IPS DF 6.9 (cell line): ENCODE measurements at regions not wholly inside any gene's neighbourhood (a gene's known extent, or its start where the extent isn't known, plus 50 kb on each side); places are given as distances from the start of the nearest gene placed in this dataset.

Experiments used
- DNase-seq: peaks from one replicate; pipeline ENCODE4 v3.0.0-alpha.2; 2013; ENCODE audit warnings: low read depth, low spot score
- H3K27ac ChIP-seq: one replicate; pipeline ENCODE4 v1.5.1; 2013; ENCODE audit warnings: low read length, control low read depth
- H3K27me3 ChIP-seq: 2 replicates; pipeline ENCODE4 v1.6.1; 2013; ENCODE audit warnings: mild to moderate bottlenecking, low read length; ENCODE audit not compliant: control insufficient read depth, insufficient read depth
- H3K36me3 ChIP-seq: 2 replicates; pipeline ENCODE4 v1.6.1; 2013; ENCODE audit warnings: low read length; ENCODE audit not compliant: control insufficient read depth, insufficient read depth
- H3K4me1 ChIP-seq: 2 replicates; pipeline ENCODE4 v1.6.1; 2013; ENCODE audit warnings: low read length; ENCODE audit not compliant: control insufficient read depth, insufficient read depth
- H3K4me3 ChIP-seq: 2 replicates; pipeline ENCODE4 v1.5.1; 2013; ENCODE audit warnings: mild to moderate bottlenecking, low read length
- H3K9me3 ChIP-seq: 2 replicates; pipeline ENCODE4 v1.6.1; 2013; ENCODE audit warnings: low read length, inconsistent platforms; ENCODE audit not compliant: control insufficient read depth, insufficient read depth
- WGBS: extraction: QIAGEN DNeasy Blood & Tissue Kit; methylation state at CpG from one replicate; pipeline ENCODE4 v1.1.7; 2013; ENCODE audit warnings: mixed read lengths, missing lambda C conversion rate; ENCODE audit not compliant: insufficient read length, insufficient coverage; 5-methylcytosine and 5-hydroxymethylcytosine counted together

DNA sequence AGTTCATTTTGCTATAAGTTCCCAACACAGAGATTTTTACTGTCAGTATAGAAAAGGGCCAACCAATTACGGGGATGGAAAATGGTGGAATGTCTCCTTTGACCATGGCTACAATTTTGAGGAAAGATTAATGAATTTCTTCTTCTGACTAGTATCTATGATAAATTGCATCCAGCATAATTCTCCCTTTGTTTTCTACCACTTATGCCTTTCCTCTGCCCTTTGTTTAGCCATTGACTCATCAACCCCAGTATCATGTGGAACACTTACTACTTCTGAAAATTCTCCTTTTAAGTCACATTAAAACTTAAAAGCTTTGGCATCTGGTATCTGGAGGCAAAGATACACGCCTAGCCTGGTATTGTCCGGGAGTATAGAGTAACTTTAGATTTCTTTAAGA is 92.9 kb upstream of the CADPS start:
- H3K27me3 ChIP-seq: no peaks in the 10 kb centered on the region; the same call in 1 of the 2 replicates
- no CpG with 5 or more reads among the region's 3 CpGs for WGBS
- no peak overlapping the region for H3K27ac ChIP-seq
- DNase-seq: no peak
- H3K36me3 ChIP-seq: no peaks in the 10 kb centered on the region; the same call in 1 of the 2 replicates
- no peak overlapping the region for H3K4me3 ChIP-seq
- no peaks in the 10 kb centered on the region for H3K9me3 ChIP-seq
- peaks cover 2% of the 10 kb centered on the region; the same call in 1 of the 2 replicates for H3K4me1 ChIP-seq

DNA sequence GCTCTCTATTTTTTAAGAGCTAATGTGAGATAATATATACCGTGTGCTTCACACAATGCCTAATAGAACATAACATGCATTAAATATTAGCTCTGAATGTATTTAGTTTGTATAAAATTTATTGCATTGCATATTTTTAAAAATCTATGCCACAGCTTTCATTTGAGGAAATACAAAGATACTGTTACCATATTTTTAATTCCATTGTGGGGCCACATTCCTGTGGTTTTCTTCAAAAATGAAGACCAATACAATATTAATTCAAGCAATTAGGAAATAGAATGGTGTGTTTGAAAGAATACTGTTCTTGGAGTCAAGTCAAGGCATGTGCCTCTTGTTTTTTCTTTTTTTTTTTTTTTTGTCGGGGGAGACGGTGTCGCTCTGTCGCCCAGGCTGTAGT is 95.4 kb upstream of the CADPS start:
- WGBS: no CpG with 5 or more reads among the region's 5 CpGs
- no peaks in the 10 kb centered on the region for H3K4me1 ChIP-seq
- H3K36me3 ChIP-seq: no peaks in the 10 kb centered on the region

DNA sequence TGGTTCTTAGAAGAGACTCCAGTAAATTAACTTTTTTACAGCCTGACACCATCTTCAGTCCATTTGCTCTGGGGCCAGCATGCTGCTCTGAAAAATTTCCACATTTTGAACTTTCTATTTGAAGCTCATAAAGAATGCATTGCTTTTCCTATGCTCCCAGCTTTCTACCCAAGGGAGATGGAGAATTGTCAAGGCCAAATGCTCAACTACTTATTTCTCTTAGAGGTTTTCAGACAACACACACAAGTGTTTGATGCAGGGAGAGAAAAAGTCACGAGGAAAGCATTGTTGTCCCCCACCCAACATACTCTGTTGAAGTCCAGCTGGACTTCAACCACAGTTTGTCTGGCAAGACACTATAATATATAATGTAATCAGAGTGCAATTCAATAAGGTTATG is 100.3 kb upstream of the CADPS start:
- no peak overlapping the region for H3K27ac ChIP-seq
- no peaks in the 10 kb centered on the region for H3K4me1 ChIP-seq
- no peaks in the 10 kb centered on the region for H3K9me3 ChIP-seq
- H3K4me3 ChIP-seq: no peak overlapping the region
- H3K27me3 ChIP-seq: no peaks in the 10 kb centered on the region
- WGBS: no CpG with 5 or more reads among the region's 1 CpG
- no peaks in the 10 kb centered on the region for H3K36me3 ChIP-seq
- no peak for DNase-seq

More for the DNA sequence above, 95.4 kb upstream of the CADPS start:
- no peaks in the 10 kb centered on the region; the same call in 1 of the 2 replicates for H3K27me3 ChIP-seq
- no peak for DNase-seq
- no peak overlapping the region for H3K27ac ChIP-seq
- no peak overlapping the region for H3K4me3 ChIP-seq
- no peaks in the 10 kb centered on the region for H3K9me3 ChIP-seq

DNA sequence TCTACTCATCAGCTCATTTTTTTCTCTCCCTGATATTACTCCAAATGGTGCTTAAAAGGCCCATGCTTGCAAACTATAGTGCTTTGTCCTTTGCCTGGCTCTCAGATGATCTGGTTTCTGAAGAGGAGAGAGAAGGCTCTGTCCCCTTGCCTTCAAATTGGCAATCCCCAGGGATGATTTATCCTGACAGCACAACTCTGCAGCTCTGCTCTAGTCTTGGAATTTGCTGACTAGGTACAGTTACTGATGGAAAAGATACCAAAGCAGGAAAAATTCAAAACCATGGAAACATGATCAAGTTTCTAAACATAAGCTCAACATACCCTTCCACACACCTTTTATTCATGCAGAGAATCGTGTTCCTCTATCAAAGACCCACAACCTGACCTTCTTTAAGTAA is 106.7 kb upstream of the CADPS start:
- no peaks in the 10 kb centered on the region for H3K9me3 ChIP-seq
- no peaks in the 10 kb centered on the region for H3K27me3 ChIP-seq
- H3K4me1 ChIP-seq: peaks cover 4% of the 10 kb centered on the region
- H3K27ac ChIP-seq: no peak overlapping the region
- WGBS: no CpG with 5 or more reads among the region's 1 CpG
- no peak overlapping the region for H3K4me3 ChIP-seq
- H3K36me3 ChIP-seq: peaks cover 3% of the 10 kb centered on the region; the same call in 1 of the 2 replicates
- no peak for DNase-seq

DNA sequence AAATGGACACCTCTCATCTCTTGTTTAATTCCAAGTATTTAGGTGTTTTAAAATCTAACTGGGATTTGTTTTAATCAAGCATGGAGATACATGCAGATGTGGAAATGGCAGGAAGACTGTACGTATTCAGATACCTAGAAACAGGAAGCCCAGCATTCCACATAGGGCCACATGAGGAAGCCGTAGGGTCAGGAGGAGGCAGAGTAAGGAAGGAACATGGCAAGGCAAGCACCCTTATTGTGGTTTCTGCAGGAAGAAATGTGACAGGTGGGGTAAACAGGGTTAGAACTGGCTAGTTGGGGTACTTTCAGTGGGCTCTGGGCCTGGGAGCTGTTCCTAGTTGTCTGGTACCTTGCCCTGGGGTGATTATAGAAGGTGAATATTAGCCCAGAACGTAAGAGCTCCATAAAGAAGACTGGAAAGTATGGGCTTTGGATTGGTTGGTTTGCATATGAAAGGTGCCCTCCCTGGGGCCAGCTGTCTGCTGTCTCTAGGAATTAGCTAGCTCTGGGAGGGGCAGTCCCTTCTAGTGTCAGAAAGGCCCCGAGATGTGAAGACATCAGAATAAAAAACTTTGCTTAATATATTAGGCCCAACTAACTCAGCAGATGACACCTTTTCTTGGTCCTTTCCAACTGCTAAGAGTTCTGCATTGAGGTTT is 107.7 kb upstream of the CADPS start:
- Histone ChIP-seq H3K27me3 (no peaks in the 10 kb centered on the region), H3K4me1 (peaks cover 4% of the 10 kb centered on the region), H3K9me3 (no peaks in the 10 kb centered on the region), H3K4me3 (no peak overlapping the region), H3K36me3 (peaks cover 3% of the 10 kb centered on the region; the same call in 1 of the 2 replicates), H3K27ac (no peak overlapping the region)
- no peak for DNase-seq
- WGBS: no CpG with 5 or more reads among the region's 4 CpGs

DNA sequence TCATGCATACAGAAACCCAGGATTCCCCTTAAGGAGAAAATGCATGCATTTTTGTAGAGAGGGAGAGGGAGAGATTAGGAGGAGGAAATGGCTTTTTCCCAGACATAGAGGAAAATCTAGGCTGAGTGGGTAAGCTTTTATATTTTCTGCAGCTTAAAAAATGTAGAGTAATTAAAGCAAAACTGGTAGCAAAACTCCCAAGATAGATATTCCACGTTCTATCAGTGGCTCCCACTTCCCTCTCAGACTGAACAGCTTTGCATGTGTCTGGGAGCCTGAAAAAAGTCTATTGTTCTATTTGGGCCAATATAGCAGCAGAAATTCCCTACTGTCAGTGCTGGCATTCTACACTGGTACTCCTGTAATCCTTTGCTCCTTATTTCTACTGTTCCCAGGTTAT is 110.8 kb upstream of the CADPS start:
- Histone ChIP-seq H3K4me1 (peaks cover 4% of the 10 kb centered on the region), H3K9me3 (no peaks in the 10 kb centered on the region), H3K27ac (no peak overlapping the region), H3K36me3 (peaks cover 3% of the 10 kb centered on the region; the same call in 1 of the 2 replicates), H3K27me3 (no peaks in the 10 kb centered on the region), H3K4me3 (no peak overlapping the region)
- WGBS: no CpG with 5 or more reads among the region's 1 CpG
- no peak for DNase-seq

DNA sequence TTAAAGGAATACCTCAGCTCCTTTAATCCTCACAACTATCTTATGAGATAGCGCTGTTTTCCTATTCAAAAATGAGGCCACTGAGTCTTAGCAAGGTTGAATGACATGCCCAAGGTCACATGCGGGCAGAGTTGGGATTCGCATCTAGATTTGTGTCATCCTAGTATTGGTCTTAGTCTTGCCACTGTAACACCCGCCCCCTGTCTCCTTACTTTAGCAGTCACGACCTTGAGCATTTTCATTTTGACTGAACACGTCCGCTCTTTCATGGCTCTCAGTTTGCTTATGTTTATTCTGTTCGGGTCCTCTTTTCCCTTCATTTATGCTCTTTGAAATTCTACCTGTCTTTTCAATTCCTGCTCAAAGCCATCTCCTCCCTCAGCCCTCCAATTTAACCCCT is 112.5 kb upstream of the CADPS start:
- WGBS: no CpG with 5 or more reads among the region's 8 CpGs
- H3K4me1 ChIP-seq: peaks cover 3% of the 10 kb centered on the region
- H3K27ac ChIP-seq: no peak overlapping the region
- no peak overlapping the region for H3K4me3 ChIP-seq
- H3K9me3 ChIP-seq: no peaks in the 10 kb centered on the region
- peaks cover 3% of the 10 kb centered on the region; the same call in 1 of the 2 replicates for H3K36me3 ChIP-seq
- no peak for DNase-seq
- no peaks in the 10 kb centered on the region for H3K27me3 ChIP-seq

DNA sequence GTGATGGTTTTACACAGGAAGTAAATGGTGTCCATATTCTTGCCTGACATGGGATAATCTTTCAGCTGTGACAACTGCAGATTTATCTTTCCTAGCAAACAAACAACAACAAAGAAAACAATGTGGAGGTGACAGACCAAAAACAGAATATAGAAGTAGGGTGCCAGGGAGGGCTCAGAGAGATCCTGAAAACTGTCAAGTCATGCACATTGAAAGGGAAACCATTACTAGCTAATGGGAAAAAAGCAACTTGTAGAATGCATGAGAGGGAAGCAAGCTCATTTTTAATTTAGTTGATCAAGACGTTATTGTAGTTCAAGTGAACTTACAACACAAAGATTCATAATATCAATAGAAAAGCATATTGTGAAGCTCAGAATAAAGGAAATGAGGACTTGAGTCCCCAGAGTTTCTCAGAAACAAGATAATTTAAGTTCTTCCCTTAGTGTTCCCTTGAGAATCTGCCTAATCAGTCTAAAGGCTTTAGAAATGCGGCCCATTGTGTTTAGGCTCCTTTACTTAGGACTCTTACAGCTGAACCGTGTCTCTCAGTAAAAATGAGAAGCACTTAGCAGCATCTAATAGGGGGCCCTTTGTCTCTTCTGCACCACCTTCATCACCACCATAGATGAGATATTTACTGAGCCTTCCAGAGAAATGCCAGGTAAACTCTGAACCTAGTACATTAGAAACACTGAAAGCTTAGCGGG is 115.6 kb upstream of the CADPS start:
- Histone ChIP-seq H3K27ac (no peak overlapping the region), H3K27me3 (no peaks in the 10 kb centered on the region), H3K4me3 (no peak overlapping the region), H3K4me1 (peaks cover 2% of the 10 kb centered on the region; the same call in 1 of the 2 replicates), H3K9me3 (no peaks in the 10 kb centered on the region), H3K36me3 (no peaks in the 10 kb centered on the region; the same call in 1 of the 2 replicates)
- no CpG with 5 or more reads among the region's 4 CpGs for WGBS
- DNase-seq: no peak

DNA sequence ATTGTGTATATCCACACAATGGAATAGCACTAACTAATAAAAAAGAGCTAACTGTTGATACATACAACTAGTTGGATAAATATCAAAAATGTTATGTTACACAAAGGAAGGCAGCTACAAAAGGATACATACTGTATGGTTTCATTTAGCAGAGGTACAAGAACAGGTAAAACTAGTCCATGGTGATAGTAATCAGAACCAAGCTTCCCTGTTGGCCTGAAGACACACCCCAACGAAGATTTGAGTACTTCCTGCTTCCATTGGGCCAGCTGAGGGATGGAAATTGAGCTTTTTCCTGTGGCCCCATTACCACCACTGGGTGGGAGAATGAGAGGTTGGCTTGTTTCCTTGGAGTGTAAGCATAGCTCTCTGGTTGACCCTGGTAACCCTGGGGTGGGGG is 117.3 kb upstream of the CADPS start:
- Histone ChIP-seq H3K4me1 (peaks cover 2% of the 10 kb centered on the region; the same call in 1 of the 2 replicates), H3K27me3 (no peaks in the 10 kb centered on the region), H3K36me3 (no peaks in the 10 kb centered on the region), H3K9me3 (no peaks in the 10 kb centered on the region), H3K27ac (no peak overlapping the region), H3K4me3 (no peak overlapping the region)
- DNase-seq: no peak
- no CpG with 5 or more reads among the region's 1 CpG for WGBS

DNA sequence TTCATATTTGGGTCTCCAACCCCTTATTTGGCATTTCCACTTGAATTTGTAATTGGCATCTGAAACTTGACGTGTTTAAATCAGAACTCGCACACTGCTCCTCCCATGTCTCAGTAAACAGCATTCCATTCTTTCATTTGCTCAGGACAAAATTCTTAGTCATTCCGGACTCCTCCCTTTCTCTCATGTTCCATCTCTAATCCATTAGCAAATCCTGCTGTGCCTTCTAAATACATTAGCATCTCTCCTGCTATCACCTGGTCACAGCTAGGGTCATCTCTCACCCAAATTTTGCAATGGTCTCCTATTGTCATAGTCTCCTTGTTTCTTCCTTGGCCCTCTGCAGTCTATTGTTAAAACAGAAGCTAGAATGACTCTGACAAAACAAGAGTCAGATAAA is 119.9 kb upstream of the CADPS start:
- H3K4me3 ChIP-seq: no peak overlapping the region
- no peaks in the 10 kb centered on the region for H3K27me3 ChIP-seq
- H3K4me1 ChIP-seq: peaks cover 2% of the 10 kb centered on the region; the same call in 1 of the 2 replicates
- no peak for DNase-seq
- H3K36me3 ChIP-seq: no peaks in the 10 kb centered on the region
- no CpG with 5 or more reads among the region's 3 CpGs for WGBS
- no peak overlapping the region for H3K27ac ChIP-seq
- H3K9me3 ChIP-seq: no peaks in the 10 kb centered on the region
